GM19351 (cell line): ENCODE measurements at regions not wholly inside any gene's neighbourhood (a gene's known extent, or its start where the extent isn't known, plus 50 kb on each side); places are given as distances from the start of the nearest gene placed in this dataset.

Experiments
- ATAC-seq: cut with Tn5 transposase; IDR thresholded peaks from one replicate; pipeline ENCODE4 v1.9.1; 2021; ENCODE audit warnings: mild to moderate bottlenecking, moderate library complexity; ENCODE audit not compliant: unreplicated experiment

DNA sequence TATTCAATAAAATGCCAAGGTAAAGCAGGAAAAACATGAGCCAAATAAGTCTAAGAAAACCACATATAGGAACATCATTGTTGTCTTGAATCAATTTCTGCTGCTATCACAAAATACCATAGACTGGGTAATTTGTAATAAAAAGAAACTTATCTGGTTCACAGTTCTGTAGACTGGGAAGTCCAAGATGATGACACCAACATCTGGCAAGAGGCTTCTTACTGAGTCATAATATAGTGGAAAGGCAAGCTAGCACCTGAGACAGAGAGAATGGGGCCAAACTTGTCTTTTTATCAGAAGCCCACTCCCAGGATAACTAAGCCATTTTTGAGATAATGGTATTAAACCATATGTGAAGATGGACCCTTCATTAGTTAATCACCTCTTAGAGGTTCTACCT is 975.9 kb downstream of the FLRT2 start:
- no peak for ATAC-seq

DNA sequence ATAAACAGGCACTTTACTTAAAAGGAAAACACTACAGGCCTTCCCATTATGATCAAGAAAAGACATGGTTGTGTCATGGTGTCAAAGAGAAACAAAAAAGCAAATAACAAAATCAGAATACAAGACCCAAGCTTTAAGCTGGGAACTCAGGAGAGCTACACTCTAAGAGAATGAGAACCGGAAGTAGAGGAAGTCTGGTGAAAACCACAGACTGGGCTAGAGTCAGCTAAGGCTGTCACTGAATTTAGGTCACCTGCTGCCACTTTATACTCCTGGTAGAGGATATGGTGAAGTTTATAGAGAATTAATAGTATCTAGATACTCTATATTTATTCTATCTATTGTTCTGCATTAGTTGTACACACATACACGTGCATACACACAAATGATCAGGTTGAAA is 971.7 kb downstream of the FLRT2 start:
- no peak for ATAC-seq

DNA sequence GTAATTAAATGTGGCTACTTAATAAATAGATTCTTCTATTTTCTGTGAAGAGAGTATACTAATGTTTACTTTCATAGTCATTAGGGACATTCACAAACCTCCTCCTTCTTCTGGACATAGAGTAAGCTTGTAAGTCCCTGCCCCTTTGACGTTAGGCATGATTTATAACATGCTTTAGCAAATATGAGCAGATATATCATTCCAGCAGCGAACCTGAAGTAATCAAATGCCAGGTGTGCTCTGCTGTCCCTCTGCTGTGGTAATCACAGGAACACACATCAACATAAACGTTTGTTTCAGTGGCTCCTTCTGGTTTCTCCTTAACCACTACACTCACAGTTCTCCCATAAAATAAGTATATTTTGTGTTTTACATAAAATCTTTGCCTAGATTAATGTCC is 961.8 kb downstream of the FLRT2 start:
- no peak for ATAC-seq

DNA sequence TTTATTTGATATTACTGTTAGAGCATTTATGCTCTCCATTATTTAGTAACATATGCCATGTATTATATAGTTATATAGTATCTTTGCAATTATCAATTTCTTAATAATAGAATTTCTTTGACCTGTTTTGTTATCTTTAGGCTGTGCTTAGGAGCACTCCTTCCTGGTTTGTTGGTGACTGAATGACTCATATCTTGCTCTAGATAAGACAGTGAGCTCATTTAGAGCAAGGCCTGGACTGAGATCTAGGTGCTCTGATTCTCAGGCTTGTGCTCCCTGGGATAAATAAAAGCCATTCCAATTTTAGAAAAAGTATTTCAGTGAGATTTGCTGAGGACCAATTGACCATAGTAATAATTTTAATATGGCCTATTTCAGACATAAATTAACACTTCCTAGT is 951.2 kb downstream of the FLRT2 start:
- ATAC-seq = no peak

DNA sequence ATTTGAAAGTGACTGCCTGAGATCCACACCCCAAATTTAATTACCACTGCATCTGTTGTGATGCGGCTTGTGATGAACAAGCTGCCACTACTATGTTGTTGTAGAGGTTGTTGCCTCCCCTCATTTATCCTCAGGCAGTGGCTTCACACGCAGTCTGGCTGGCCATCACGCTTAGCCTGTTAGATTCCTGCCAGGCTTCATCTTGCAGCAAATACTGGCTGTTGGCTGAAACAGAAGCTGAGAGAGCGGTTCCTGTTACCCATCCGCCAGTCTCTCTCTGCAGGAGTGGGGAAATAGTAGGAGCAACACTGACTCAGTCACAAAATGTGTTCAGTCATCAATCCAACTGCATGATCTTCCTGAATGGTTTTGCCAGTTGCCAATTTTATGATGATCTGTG is 934.4 kb downstream of the FLRT2 start:
- no peak for ATAC-seq

DNA sequence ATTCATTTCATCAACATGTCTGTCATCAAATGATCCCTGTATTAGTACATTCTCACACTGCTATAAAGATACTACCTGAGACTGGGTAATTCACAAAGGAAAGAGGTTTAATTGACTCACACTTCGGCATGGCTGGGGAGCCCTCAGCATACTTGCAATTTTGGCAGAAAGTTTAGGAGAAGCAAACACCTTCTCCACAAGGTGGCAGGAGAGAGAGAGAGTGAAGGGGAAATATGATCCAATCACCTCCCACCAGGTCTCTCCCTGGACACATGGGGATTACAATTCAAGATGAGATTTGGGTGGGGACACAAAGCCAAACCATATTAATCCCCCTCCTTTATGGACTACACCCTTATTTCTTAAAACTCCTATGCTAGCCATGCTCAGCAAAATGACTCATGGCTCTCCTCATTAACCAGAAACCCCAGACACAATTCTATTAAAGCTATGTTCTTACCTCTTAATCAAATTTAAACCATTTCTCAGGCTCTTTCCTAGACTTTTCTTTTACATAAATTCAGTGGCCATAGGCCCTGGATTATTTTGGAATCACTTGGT is 932.3 kb downstream of the FLRT2 start:
- ATAC-seq = no peak

DNA sequence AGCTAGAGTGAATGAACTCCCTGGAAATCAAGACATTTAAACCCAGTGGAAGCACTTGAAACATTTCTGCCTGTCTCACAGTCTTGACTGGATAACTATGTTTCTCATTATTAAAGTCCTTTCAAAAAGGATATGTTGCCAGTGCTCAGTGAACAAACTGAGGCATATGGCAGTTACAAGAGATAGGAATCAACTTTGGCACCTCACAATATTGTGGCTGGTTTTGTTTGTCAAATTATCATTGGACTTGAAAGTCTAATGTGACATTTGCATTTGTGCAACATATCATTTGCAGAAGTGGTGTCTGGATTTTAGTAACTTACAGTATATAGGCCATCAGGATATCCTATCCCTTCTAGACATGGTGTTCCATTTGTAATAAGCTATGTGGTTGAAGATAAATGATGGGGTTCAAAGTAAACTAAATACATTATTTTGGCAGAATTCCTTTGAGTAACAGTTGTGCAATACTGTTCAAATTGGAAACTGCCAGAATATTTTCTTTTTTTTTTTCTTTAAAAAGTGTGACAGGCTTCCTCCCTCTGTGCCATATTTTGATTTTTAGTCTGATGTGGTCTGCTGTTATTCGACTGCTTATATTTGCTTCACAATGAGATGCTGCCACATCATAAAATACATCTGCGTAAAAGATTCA is 927.7 kb downstream of the FLRT2 start:
- no peak for ATAC-seq

DNA sequence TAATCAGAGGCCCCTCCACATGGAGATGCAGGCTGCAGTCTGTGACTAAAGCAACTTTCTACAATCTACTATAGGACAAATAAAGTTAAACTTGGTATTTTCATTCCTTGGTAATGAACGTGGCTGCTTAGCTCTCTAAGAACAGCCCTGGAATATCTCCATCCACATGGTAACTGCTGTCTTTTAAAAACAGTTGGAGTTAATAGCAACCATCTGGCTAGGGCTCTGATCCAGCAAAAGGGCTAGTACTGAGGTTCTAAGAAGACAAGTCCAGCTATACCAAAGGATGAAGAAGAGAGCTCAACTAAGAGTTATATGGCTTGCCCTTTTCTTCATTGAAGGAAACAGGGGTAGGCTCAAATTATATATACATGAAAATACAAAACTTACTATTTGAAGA is 920.1 kb downstream of the FLRT2 start:
- ATAC-seq = no peak

DNA sequence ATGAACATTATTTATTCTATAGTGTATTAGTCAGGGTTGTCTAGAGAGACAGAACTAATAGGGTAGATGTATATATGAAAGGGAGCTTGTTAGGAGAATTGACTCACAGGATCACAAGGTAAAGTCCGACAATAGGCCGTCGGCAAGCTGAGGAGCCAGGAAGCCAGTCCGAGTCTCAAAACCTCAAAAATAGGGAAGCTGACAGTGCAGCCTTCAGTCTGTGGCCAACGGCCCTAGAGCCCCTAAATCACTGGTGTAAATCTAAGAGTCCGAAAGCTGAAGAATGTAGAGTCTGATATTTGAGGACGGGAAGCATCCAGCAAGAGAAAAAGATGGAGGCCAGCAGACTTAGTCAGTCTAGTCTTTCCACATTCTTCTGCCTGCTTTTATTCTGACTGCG is 912.2 kb downstream of the FLRT2 start:
- ATAC-seq = no peak

DNA sequence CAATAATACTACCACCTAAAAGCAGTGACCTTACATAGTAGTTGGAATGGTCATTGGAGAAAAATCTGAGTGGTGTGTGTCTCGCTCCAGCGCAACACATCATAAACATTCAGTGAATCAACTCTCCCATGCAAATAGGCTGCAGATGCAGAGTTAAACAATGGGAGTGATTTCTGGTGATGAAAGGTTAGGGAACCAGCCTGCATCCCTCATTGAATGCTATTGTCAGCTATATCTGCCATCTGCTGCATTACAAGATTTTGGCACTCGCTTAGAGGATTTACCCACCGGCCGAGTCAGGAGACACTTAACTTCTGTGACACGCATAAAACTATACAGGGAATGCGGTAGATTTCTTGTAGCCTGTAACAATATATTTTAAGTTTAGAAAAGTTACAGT is 900.9 kb downstream of the FLRT2 start:
- no peak for ATAC-seq

DNA sequence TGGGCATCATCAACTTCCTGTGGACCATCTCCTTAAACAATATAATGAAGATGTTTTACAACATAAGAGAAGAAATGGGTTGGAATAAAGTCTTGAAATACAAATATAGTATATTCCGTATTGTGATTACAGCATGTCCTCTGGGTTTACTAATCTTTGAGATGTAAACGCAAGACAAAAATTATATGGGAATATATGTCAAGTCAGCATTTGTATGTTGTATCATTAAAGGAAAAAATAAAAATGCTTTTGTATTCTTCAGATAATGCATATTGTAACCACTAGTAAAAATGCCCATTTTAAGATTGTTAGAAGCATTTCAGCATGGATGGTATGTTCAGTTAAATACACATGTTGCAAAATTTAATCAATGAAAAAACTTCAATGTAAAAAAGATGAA is 893.3 kb downstream of the FLRT2 start:
- ATAC-seq = no peak

DNA sequence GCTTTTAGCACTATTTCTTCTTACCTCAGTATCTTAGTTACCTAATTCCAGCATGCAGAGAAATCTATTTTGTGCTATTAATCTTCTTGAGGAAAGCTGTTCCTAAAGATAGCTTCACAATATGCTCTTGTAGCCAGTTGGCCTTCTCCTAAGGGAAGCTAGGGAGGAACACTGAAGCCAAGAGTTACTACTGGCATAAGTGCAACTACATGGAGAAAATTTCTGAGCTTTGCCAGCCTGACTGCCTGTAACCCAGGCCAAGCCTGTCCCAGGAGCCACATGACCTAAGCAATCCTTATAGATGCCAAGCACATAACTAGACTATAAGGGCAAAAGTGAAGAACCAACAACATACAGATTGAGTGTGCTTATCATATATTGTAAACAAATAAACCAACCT is 890.2 kb downstream of the FLRT2 start:
- no peak for ATAC-seq

DNA sequence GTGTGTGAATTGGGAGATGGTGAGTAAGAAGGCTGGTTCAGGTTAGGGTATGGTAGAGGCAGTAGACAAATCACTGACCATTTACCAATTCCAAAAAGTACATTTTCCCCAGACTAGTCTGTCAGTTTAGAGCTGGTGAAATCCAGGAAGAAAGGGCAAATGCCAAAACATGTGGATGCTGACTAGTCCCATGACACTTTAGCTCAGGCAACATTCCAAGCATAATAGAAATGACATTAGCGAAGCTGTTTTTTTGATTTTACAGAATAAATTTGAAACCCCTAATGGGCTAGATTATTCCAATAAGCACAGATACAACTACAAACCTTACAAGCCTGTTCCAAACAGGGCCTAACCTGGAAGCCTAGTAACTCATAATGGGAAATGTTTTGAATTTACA is 884.2 kb downstream of the FLRT2 start:
- no peak for ATAC-seq

DNA sequence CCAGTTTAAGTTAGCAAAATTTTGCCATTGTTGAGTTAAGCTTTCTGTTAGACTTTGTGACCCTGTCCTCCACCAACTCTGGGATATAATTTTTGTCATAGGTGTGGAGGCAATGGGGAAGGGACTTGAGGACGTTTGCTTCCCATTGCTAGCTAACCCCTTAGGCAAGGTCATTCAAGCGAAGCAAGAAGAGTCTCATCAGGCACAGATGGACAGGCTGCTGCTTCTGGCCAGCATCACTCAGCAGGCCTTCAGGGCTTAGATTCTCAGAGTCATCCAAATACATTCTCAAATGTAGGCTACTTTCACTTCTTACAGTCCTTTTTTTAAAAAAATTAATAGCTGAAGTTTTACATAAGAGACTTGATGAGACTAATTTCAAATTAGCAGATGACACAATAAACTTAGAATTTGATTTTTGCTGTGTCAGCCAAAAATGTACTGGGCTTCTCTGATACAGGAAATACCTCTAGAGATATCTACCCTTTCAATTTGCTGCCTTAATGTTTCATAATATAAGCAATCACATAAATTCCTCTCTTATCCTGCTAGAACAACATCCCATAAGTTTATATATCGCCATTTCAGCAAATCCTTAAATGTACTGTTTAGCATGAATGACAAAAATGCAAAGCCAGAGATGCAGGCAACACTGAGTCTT is 875.2 kb downstream of the FLRT2 start:
- ATAC-seq = no peak

DNA sequence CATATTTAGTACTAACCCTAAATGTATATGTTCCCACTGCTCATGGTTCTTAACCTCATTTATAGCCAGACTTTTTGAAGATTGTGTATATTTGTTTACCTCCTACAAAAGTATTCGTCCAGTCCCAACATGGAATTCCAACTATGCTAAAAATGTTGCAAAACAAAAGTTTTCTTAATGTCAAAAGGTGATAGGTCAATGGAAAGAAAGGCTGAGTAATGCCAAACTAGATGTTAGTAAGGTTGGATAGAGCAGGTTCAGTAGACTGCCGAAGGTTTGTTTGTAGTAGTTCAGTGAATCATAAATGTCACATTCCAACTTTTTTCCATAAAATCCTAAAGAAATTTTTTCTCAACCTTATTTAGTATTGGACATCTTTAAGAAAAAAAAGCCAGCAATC is 874.5 kb downstream of the FLRT2 start:
- no peak for ATAC-seq

DNA sequence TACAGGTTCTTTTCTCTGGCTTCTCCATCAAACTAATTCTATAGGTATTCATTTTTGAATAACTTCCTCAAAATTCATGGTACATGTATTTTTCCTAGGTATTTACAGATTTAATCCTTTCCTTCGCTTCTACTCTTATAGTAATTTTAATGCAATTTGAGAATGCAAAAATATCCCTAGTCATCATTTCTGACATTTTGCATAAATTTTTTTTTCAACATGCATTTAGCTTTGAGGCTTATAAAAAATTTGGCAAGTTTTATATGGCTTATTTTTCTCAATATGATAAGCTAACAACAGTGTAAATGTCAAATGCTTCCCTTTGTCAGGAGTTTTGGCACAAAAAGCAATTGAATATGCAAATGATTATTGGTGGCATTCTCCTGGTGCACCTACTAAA is 872.6 kb downstream of the FLRT2 start:
- no peak for ATAC-seq

DNA sequence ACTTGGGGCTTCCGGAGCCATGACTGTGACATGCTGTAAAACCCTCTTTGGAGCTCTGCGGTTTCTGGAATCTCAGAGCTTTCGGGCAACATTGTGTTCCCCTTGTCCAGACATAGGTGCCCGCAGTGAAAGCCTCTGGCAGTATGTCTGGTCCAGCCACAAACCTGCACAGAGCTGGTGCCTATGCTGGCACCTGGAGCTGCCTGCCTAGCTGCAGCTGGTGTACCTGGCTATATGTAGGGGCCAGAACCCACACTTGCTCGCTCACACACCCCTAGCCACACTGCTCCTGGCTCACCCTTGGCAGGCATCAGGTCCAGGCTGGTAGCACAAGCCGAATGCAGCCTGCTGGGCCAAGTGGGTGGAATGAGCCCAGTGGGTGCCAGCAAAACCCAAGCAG is 861.1 kb downstream of the FLRT2 start:
- no peak for ATAC-seq

DNA sequence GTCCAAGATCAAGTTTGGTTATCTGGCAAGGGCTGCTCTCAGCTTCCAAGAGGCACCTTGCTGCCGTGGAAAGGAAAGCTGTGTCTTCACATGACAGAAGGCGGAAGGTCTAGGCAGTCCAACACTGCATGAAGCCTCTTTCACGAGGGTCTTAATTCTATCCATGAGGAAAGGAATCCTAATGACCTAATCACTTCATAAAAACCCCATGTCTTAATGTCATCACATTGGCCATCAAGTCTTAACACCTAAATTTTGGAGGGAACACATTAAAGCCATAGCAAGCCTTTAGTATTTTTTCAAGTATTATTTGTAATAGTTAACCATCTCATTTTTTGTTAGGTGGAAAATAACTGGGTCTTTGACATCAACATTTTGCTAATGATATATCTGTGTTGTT is 858.3 kb downstream of the FLRT2 start:
- no peak for ATAC-seq

DNA sequence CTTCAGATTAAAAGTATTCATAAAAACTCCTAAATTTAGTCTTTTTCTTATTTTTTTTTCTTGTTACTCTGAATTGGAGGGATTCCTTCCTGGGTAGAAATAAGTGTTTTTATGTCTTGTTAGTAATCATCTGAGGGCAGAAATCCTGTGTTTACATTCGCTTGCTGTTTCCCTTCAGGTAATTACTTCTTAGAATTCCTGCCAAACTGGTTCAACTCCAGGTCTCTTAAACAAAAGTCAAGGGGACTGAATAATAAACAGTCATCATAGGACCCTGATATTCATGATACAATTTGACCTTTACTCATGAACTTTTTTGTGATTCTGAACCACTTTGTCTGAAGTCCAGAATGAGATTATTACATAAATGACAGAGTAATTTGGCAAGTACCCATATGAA is 843.9 kb downstream of the FLRT2 start:
- no peak for ATAC-seq

DNA sequence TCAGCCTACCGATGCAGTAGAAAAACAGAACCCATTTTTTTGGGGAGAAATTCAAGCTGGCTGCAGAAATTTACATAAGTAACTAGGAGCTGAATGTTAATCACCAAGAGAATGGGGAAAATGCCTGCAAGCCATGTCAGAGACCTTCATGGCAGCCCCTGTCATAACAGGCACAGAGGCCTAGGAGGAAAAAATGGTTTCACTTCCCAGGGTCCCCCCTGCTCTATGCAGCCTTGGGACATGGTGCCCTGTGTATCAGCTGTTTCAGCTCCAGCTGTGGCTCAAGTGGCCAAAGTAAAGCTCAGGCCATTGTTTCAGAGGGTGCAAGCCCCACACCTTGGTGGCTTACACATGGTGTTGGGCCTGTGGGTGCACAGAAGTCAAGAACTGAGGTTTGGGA is 842.5 kb downstream of the FLRT2 start:
- ATAC-seq = no peak

DNA sequence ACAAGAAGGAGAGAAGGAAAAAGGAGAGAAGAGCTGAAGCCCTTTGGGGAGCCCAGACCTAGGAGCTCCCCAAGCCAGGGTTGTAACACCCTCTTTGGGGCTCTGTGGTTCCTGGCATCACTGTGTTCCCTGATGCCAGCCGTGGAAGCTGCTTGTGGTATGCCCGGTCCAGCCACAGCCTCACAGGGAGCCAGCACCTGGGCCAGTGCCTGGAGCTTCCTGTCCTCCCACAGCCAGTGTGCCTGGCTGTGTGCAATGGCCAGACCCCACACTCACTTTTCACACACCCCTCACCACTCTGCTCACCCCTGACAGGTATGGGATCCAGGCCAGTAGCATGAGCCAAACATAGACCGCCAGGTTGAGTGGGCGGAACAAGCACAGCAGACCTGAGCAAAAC is 834.7 kb downstream of the FLRT2 start:
- no peak for ATAC-seq

DNA sequence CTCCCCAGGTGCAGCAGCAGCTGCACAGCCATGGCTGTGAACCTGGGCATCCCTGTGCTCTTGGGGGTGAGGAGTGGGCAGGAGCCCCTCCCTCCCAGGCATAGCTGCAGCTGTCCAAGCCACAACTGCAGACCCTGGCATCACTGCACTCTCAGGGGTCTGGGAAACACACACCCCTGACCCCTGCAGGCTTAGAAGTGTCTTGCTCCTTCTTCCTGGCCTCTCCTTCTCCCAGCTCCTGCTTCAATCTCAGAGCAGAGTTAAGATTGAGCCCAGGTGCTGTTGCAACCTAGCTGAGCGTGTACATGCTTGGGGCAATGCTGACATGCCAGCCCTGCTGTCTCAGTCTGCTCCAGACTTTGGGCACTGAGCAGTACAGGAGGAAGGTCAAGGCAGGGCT is 833.6 kb downstream of the FLRT2 start:
- no peak for ATAC-seq

DNA sequence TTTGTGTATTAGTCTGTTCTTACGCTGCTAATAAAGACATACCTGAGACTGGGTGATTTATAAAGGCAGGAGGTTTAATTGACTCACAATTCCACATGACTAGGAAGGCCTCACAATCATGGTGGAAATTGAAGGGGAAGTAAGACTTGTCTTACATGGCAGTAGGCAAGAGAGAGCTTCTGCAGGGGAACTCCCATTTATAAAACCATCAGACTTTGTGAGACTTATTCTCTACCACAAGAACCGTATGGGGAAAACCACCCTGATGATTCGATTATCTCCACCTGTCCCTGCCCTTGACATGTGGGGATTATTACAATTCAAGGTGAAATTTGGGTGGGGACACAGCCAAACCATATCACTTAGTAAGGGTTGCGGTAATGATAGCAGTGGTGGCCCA is 833.1 kb downstream of the FLRT2 start:
- ATAC-seq = no peak
